MM.1S (cell line): ENCODE measurements at regions not wholly inside any gene's neighbourhood (a gene's known extent, or its start where the extent isn't known, plus 50 kb on each side); places are given as distances from the start of the nearest gene placed in this dataset.

ENCODE experiments used
- DNase-seq: peaks from one replicate; pipeline ENCODE4 v3.0.0-alpha.2; 2015
- H2AFZ ChIP-seq: fragments of 300-600 bp; sonication (generic); 2 replicates; pipeline ENCODE4 v1.6.0; 2016; ENCODE audit warnings: antibody characterized with exemption, low read length
- H3F3A ChIP-seq: fragments of 300-600 bp; sonication (generic); 2 replicates; pipeline ENCODE4 v1.6.1; 2016; ENCODE audit warnings: mild to moderate bottlenecking, antibody characterized with exemption, low read length, moderate library complexity, mixed read lengths; ENCODE audit not compliant: insufficient read depth
- H3K27ac ChIP-seq: fragments of 300-600 bp; sonication (generic); 2 replicates; pipeline ENCODE4 v1.5.1; 2016; ENCODE audit warnings: mild to moderate bottlenecking, low read length
- H3K27me3 ChIP-seq: fragments of 300-600 bp; sonication (generic); replicated peaks from 2 replicates; pipeline ENCODE4 v1.6.0; 2016; ENCODE audit warnings: low read length; ENCODE audit not compliant: insufficient read depth
- H3K36me3 ChIP-seq: fragments of 300-600 bp; sonication (generic); replicated peaks from 2 replicates; pipeline ENCODE4 v1.6.1; 2016; ENCODE audit warnings: mild to moderate bottlenecking, low read length, mixed read lengths; ENCODE audit not compliant: insufficient read depth
- H3K4me1 ChIP-seq: fragments of 300-600 bp; sonication (generic); 2 replicates; pipeline ENCODE4 v1.6.1; 2016; ENCODE audit warnings: low read length, mixed read lengths
- H3K4me2 ChIP-seq: fragments of 300-600 bp; sonication (generic); 2 replicates; pipeline ENCODE4 v1.6.0; 2016; ENCODE audit warnings: low read depth, low read length
- H3K4me3 ChIP-seq: fragments of 300-600 bp; sonication (generic); 2 replicates; pipeline ENCODE4 v1.5.1; 2016; ENCODE audit warnings: low read length, mixed read lengths
- H3K79me2 ChIP-seq: fragments of 300-600 bp; sonication (generic); 2 replicates; pipeline ENCODE4 v1.6.1; 2016; ENCODE audit warnings: mixed run types, low read length, mixed read lengths
- H3K9ac ChIP-seq: fragments of 300-600 bp; sonication (generic); 2 replicates; pipeline ENCODE4 v1.6.1; 2016; ENCODE audit warnings: low read length, mixed read lengths
- H3K9me2 ChIP-seq: fragments of 300-600 bp; sonication (generic); replicated peaks from 2 replicates; pipeline ENCODE4 v1.6.1; 2016; ENCODE audit warnings: mild to moderate bottlenecking, low read length, mixed read lengths; ENCODE audit not compliant: insufficient read depth
- H3K9me3 ChIP-seq: fragments of 300-600 bp; sonication (generic); replicated peaks from 2 replicates; pipeline ENCODE4 v1.6.1; 2016; ENCODE audit warnings: mild to moderate bottlenecking, low read length, mixed read lengths; ENCODE audit not compliant: insufficient read depth
- H4K20me1 ChIP-seq: fragments of 300-600 bp; sonication (generic); 2 replicates; pipeline ENCODE4 v1.6.1; 2016; ENCODE audit warnings: mild to moderate bottlenecking, low read length, moderate library complexity, mixed read lengths; ENCODE audit not compliant: insufficient read depth
- CTCF ChIP-seq: fragments of 300-600 bp; sonication (generic); IDR thresholded peaks from 2 replicates; pipeline ENCODE4 v1.5.1; 2016; ENCODE audit warnings: antibody characterized with exemption, low read length, mixed read lengths
- EZH2 ChIP-seq: fragments of 300-600 bp; sonication (generic); optimal IDR thresholded peaks from 2 replicates; pipeline ENCODE3; 2017; ENCODE audit warnings: low read depth, mild to moderate bottlenecking, antibody characterized with exemption, low read length, mixed read lengths
- EZH2phosphoT487 ChIP-seq: fragments of 300-600 bp; sonication (generic); IDR thresholded peaks from 2 replicates; pipeline ENCODE4 v1.6.1; 2018; ENCODE audit warnings: antibody characterized with exemption, low read length

GRCh38 chr10:75294866-75295701 lies 59.3 kb upstream of the COMTD1 start:
- no peaks in the 10 kb centered on the region for H3K27me3 ChIP-seq
- peak overlapping the region; percentile 61 for H3K9ac ChIP-seq
- no peaks in the 10 kb centered on the region for H3F3A ChIP-seq
- H3K4me2 ChIP-seq: peak overlapping the region; percentile 68
- peak overlapping the region; percentile 73 for H2AFZ ChIP-seq
- no peaks in the 10 kb centered on the region for H4K20me1 ChIP-seq
- DNase-seq: peak; percentile 72
- H3K27ac ChIP-seq: peak overlapping the region; percentile 54; the same call in 1 of the 2 replicates
- H3K36me3 ChIP-seq: no peaks in the 10 kb centered on the region
- TF ChIP-seq EZH2: no peak
- no peak for TF ChIP-seq EZH2phosphoT487
- TF ChIP-seq CTCF: peak; percentile 16
- no peaks in the 10 kb centered on the region for H3K9me3 ChIP-seq
- no peaks in the 10 kb centered on the region for H3K9me2 ChIP-seq
- peak overlapping the region; percentile 58 for H3K4me3 ChIP-seq
- no peaks in the 10 kb centered on the region for H3K4me1 ChIP-seq
- no peaks in the 10 kb centered on the region for H3K79me2 ChIP-seq

- Histone ChIP-seq H3K36me3 (no peaks in the 10 kb centered on the region), H4K20me1 (no peaks in the 10 kb centered on the region), H3F3A (no peaks in the 10 kb centered on the region), H3K4me1 (no peaks in the 10 kb centered on the region), H3K4me3 (peak overlapping the region; percentile 58; the same call in 1 of the 2 replicates), H3K9me2 (no peaks in the 10 kb centered on the region), H3K9me3 (no peaks in the 10 kb centered on the region), H3K9ac (peak overlapping the region; percentile 7; the same call in 1 of the 2 replicates), H3K79me2 (no peaks in the 10 kb centered on the region), H3K27me3 (no peaks in the 10 kb centered on the region), H3K4me2 (peak overlapping the region; percentile 68; the same call in 1 of the 2 replicates), H3K27ac (no peak overlapping the region), H2AFZ (peak overlapping the region; percentile 53)
- TF ChIP-seq EZH2: no peak
- no peak for TF ChIP-seq CTCF
- no peak for TF ChIP-seq EZH2phosphoT487
- DNase-seq: no peak
These were observed 58.7 kb upstream of the COMTD1 start for GRCh38 chr10:75294518-75294865.

- Histone ChIP-seq H3K9me3 (no peaks in the 10 kb centered on the region), H2AFZ (no peak overlapping the region), H3K9ac (no peak overlapping the region), H3K27me3 (no peaks in the 10 kb centered on the region), H3K4me2 (no peak overlapping the region; the same call in 1 of the 2 replicates), H3K79me2 (no peaks in the 10 kb centered on the region), H4K20me1 (no peaks in the 10 kb centered on the region), H3K9me2 (no peaks in the 10 kb centered on the region), H3F3A (no peaks in the 10 kb centered on the region), H3K36me3 (no peaks in the 10 kb centered on the region), H3K27ac (no peak overlapping the region), H3K4me3 (no peak overlapping the region), H3K4me1 (no peaks in the 10 kb centered on the region)
- TF ChIP-seq EZH2 (no peak), EZH2phosphoT487 (no peak), CTCF (no peak)
- no peak for DNase-seq
These were observed 58.3 kb upstream of the COMTD1 start for GRCh38 chr10:75294031-75294437.
